H9 (cell line): ENCODE measurements at regions not wholly inside any gene's neighbourhood (a gene's known extent, or its start where the extent isn't known, plus 50 kb on each side); places are given as distances from the start of the nearest gene placed in this dataset.

Experiments used
- DNase-seq: peaks from one replicate; pipeline ENCODE4 v3.0.0-alpha.2; 2017
- H2AFZ ChIP-seq: one replicate; pipeline ENCODE4 v1.6.1; 2013; ENCODE audit warnings: mild to moderate bottlenecking, low read length, control low read depth, moderate library complexity
- H2AK5ac ChIP-seq: 2 replicates; pipeline ENCODE4 v1.6.1; 2013; ENCODE audit warnings: low read length, control low read depth, mixed read lengths; ENCODE audit not compliant: insufficient read length
- H2BK120ac ChIP-seq: one replicate; pipeline ENCODE4 v1.6.1; 2013; ENCODE audit warnings: low read depth, mild to moderate bottlenecking, low read length, control low read depth, inconsistent platforms; ENCODE audit not compliant: poor library complexity, severe bottlenecking
- H2BK12ac ChIP-seq: 2 replicates; pipeline ENCODE4 v1.6.1; 2013; ENCODE audit warnings: low read length, control low read depth, mixed read lengths, low read depth; ENCODE audit not compliant: insufficient read length
- H2BK15ac ChIP-seq: 2 replicates; pipeline ENCODE4 v1.6.1; 2013; ENCODE audit warnings: low read depth, low read length, control low read depth
- H2BK20ac ChIP-seq: one replicate; pipeline ENCODE4 v1.6.1; 2013; ENCODE audit warnings: low read depth, mild to moderate bottlenecking, low read length, control low read depth, inconsistent platforms; ENCODE audit not compliant: poor library complexity, severe bottlenecking
- H2BK5ac ChIP-seq: 2 replicates; pipeline ENCODE4 v1.6.1; 2013; ENCODE audit warnings: low read length, control low read depth, mixed read lengths; ENCODE audit not compliant: insufficient read length
- H3K14ac ChIP-seq: 2 replicates; pipeline ENCODE4 v1.6.1; 2013; ENCODE audit warnings: low read length, control low read depth; ENCODE audit not compliant: insufficient read depth
- H3K18ac ChIP-seq: 2 replicates; pipeline ENCODE4 v1.6.1; 2013; ENCODE audit warnings: low read depth, mild to moderate bottlenecking, mixed read lengths, low read length, control low read depth; ENCODE audit not compliant: insufficient read length
- H3K23ac ChIP-seq: 2 replicates; pipeline ENCODE4 v1.6.1; 2013; ENCODE audit warnings: low read length, control low read depth, mixed read lengths, low read depth; ENCODE audit not compliant: insufficient read length
- H3K23me2 ChIP-seq: 2 replicates; pipeline ENCODE4 v1.6.1; 2013; ENCODE audit warnings: low read depth, mild to moderate bottlenecking, mixed read lengths, low read length, control low read depth; ENCODE audit not compliant: insufficient read length, poor library complexity, severe bottlenecking
- H3K27ac ChIP-seq: 2 replicates; pipeline ENCODE4 v1.5.1; 2013; ENCODE audit warnings: low read length, control low read depth, mixed read lengths, low read depth; ENCODE audit not compliant: insufficient read length
- H3K27me3 ChIP-seq: 2 replicates; pipeline ENCODE4 v1.6.1; 2013; ENCODE audit warnings: low read length, control low read depth, inconsistent platforms; ENCODE audit not compliant: insufficient read depth
- H3K4ac ChIP-seq: 2 replicates; pipeline ENCODE4 v1.6.1; 2013; ENCODE audit warnings: low read depth, mild to moderate bottlenecking, control low read depth, inconsistent platforms, low read length, moderate library complexity
- H3K4me1 ChIP-seq: 2 replicates; pipeline ENCODE4 v1.6.1; 2013; ENCODE audit warnings: low read length, control low read depth, inconsistent platforms; ENCODE audit not compliant: insufficient read depth
- H3K4me2 ChIP-seq: 2 replicates; pipeline ENCODE4 v1.6.1; 2013; ENCODE audit warnings: low read length, control low read depth, mixed read lengths; ENCODE audit not compliant: insufficient read length, insufficient read depth
- H3K56ac ChIP-seq: 2 replicates; pipeline ENCODE4 v1.6.1; 2013; ENCODE audit warnings: low read depth, mild to moderate bottlenecking, mixed read lengths, low read length, control low read depth; ENCODE audit not compliant: insufficient read length
- H3K79me1 ChIP-seq: 2 replicates; pipeline ENCODE4 v1.6.1; 2013; ENCODE audit warnings: low read depth, mild to moderate bottlenecking, moderate library complexity, low read length, control low read depth, inconsistent platforms; ENCODE audit not compliant: insufficient read depth, poor library complexity, severe bottlenecking
- H3K79me2 ChIP-seq: 2 replicates; pipeline ENCODE4 v1.6.1; 2013; ENCODE audit warnings: low read length, control low read depth, inconsistent platforms; ENCODE audit not compliant: insufficient read depth
- H3K9ac ChIP-seq: 2 replicates; pipeline ENCODE4 v1.6.1; 2013; ENCODE audit warnings: low read length, control low read depth, mixed read lengths; ENCODE audit not compliant: insufficient read length; ENCODE audit errors: extremely low read depth
- H3K9me3 ChIP-seq: one replicate; pipeline ENCODE4 v1.6.1; 2013; ENCODE audit warnings: low read depth, low read length, inconsistent platforms; ENCODE audit not compliant: control insufficient read depth
- H3T11ph ChIP-seq: one replicate; pipeline ENCODE4 v1.6.1; 2013; ENCODE audit warnings: mild to moderate bottlenecking, low read length, control low read depth, inconsistent platforms
- H4K20me1 ChIP-seq: one replicate; pipeline ENCODE4 v1.6.1; 2013; ENCODE audit not compliant: control insufficient read depth, insufficient read length, insufficient read depth
- H4K5ac ChIP-seq: 2 replicates; pipeline ENCODE4 v1.6.1; 2013; ENCODE audit warnings: low read depth, mild to moderate bottlenecking, mixed read lengths, low read length, control low read depth; ENCODE audit not compliant: insufficient read length
- H4K8ac ChIP-seq: replicated peaks from 2 replicates; pipeline ENCODE4 v1.6.1; 2013; ENCODE audit warnings: low read length, control low read depth, mixed read lengths, low read depth; ENCODE audit not compliant: insufficient read length
- H4K91ac ChIP-seq: 2 replicates; pipeline ENCODE4 v1.6.1; 2013; ENCODE audit warnings: low read depth, mild to moderate bottlenecking, moderate library complexity, mixed read lengths, low read length, control low read depth; ENCODE audit not compliant: insufficient read length
- H3K27ac Mint-ChIP-seq, 3 experiments: 2 replicates in 2 of 3; 3 replicates in 1 of 3; pipeline ENCODE4 v1.8.0; 2020 to 2021; ENCODE audit warnings: mixed read lengths in 3 of 3, mild to moderate bottlenecking in 1 of 3, moderate library complexity in 1 of 3
- H3K27me3 Mint-ChIP-seq: 2 replicates; pipeline ENCODE4 v1.8.0; 2021; ENCODE audit warnings: low read depth, mild to moderate bottlenecking, moderate library complexity, mixed read lengths
- H3K36me3 Mint-ChIP-seq, 3 experiments: 2 replicates in 2 of 3; 3 replicates in 1 of 3; pipeline ENCODE4 v1.8.0; 2020 to 2021; ENCODE audit warnings: low read depth in 3 of 3, mixed read lengths in 3 of 3; ENCODE audit not compliant: insufficient read depth in 1 of 3
- H3K4me1 Mint-ChIP-seq, 2 experiments: 2 replicates each; pipeline ENCODE4 v1.8.0; 2020; ENCODE audit warnings: mixed read lengths in 2 of 2
- H3K4me3 Mint-ChIP-seq, 2 experiments: 2 replicates in 1 of 2; 3 replicates in 1 of 2; pipeline ENCODE4 v1.8.0; 2020 to 2021; ENCODE audit warnings: mild to moderate bottlenecking in 2 of 2, mixed read lengths in 2 of 2, moderate library complexity in 1 of 2
- H3K9me3 Mint-ChIP-seq, 2 experiments: 2 replicates in 1 of 2; 3 replicates in 1 of 2; pipeline ENCODE4 v1.8.0; 2020; ENCODE audit warnings: mild to moderate bottlenecking in 2 of 2, mixed read lengths in 2 of 2, moderate library complexity in 1 of 2
- CTCF ChIP-seq: fragments of 200-600 bp; sonication (generic); conservative IDR thresholded peaks from 3 replicates; pipeline ENCODE4 v1.8.0; 2021; ENCODE audit warnings: antibody characterized with exemption, mild to moderate bottlenecking
- WGBS: extraction: QIAGEN DNeasy Blood & Tissue Kit; methylation state at CpG from one replicate; pipeline ENCODE4 v1.1.7; 2013; ENCODE audit warnings: missing lambda C conversion rate, low lambda C conversion rate, mixed read lengths; ENCODE audit not compliant: insufficient read length; ENCODE audit errors: extremely low coverage; 5-methylcytosine and 5-hydroxymethylcytosine counted together

DNA sequence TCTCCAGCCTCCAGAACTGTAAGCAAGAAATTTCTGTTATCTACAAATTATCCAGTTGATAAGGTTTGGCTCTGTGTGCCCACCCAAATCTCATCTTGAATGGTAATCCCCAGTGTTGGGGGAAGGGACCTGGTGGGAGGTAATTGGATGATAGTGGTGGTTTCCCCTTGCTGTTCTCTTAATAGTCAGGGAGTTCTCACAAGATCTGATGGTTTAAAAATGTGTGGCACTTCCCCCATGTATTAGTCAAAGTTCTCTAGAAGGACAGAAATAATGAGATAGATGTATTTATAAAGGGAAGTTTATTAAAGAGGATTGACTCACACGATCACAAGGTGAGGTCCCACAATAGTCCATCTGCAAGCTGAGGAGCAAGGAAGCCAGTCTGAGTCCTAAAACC is 56.2 kb upstream of the APBB1IP start:
- Histone ChIP-seq H4K5ac (no peak overlapping the region), H2BK12ac (no peak overlapping the region), H3K79me1 (no peaks in the 10 kb centered on the region), H3K27ac (no peak overlapping the region), H3K9ac (no peak overlapping the region), H3K9me3 (no peaks in the 10 kb centered on the region), H2AFZ (no peak overlapping the region), H2AK5ac (no peak overlapping the region), H3K23me2 (no peaks in the 10 kb centered on the region), H3K23ac (no peak overlapping the region), H2BK20ac (no peak overlapping the region), H3K4ac (no peak overlapping the region), H2BK5ac (no peak overlapping the region), H4K20me1 (no peaks in the 10 kb centered on the region), H2BK15ac (no peak overlapping the region), H4K91ac (no peak overlapping the region), H3K14ac (no peak overlapping the region), H3K56ac (no peak overlapping the region), H3K79me2 (no peaks in the 10 kb centered on the region), H2BK120ac (no peak overlapping the region), H3T11ph (no peak overlapping the region), H3K4me2 (no peak overlapping the region), H3K27me3 (no peaks in the 10 kb centered on the region), H4K8ac (no peak overlapping the region), H3K18ac (no peak overlapping the region), H3K4me1 (no peaks in the 10 kb centered on the region)
- WGBS, result no CpG with 5 or more reads among the region's 1 CpG
- Mint-ChIP-seq H3K9me3 (peaks cover 0 to under 1% of the 10 kb centered on the region in 2 experiments; a peak in 1 of 5 replicates), H3K27me3 (no peaks in the 10 kb centered on the region; the same call in none of the 2 replicates), H3K36me3 (no peaks in the 10 kb centered on the region), H3K4me3 (no peak overlapping the region), H3K27ac (no peak overlapping the region), H3K4me1 (0 out of 4 replicates have a peak, but pooled peaks cover 0 to 2% of the 10 kb centered on the region in 2 experiments)
- TF ChIP-seq CTCF, result no peak
- no peak for DNase-seq
